KMS-11 (cell line): ENCODE measurements at regions not wholly inside any gene's neighbourhood (a gene's known extent, or its start where the extent isn't known, plus 50 kb on each side); places are given as distances from the start of the nearest gene placed in this dataset.
"Not testable (repeated sequence)": the region's sequence is repeated elsewhere in the genome, so short reads cannot be mapped to it uniquely, and the experiment has no call there.

Source experiments
- H2AFZ ChIP-seq: fragments of 200-600 bp; sonication (generic); 2 replicates; pipeline ENCODE4 v1.6.1; 2016; ENCODE audit warnings: antibody characterized with exemption, mixed run types, low read depth
- H3K27ac ChIP-seq: fragments of 200-600 bp; sonication (generic); 2 replicates; pipeline ENCODE4 v1.6.1; 2016; ENCODE audit warnings: mild to moderate bottlenecking, mixed run types
- H3K27me3 ChIP-seq: fragments of 200-600 bp; sonication (generic); 2 replicates; pipeline ENCODE4 v1.6.1; 2017; ENCODE audit warnings: mild to moderate bottlenecking, low read depth, mixed run types, moderate library complexity; ENCODE audit not compliant: insufficient read depth
- H3K36me3 ChIP-seq: fragments of 200-600 bp; sonication (generic); 2 replicates; pipeline ENCODE4 v1.6.1; 2017; ENCODE audit warnings: mild to moderate bottlenecking, mixed run types; ENCODE audit not compliant: insufficient read depth
- H3K4me1 ChIP-seq: fragments of 200-600 bp; sonication (generic); 2 replicates; pipeline ENCODE4 v1.6.1; 2016; ENCODE audit warnings: mild to moderate bottlenecking, low read depth, mixed run types; ENCODE audit not compliant: poor library complexity, severe bottlenecking
- H3K4me2 ChIP-seq: fragments of 200-600 bp; sonication (generic); 2 replicates; pipeline ENCODE4 v1.7.0; 2016; ENCODE audit warnings: mild to moderate bottlenecking, mixed run types
- H3K4me3 ChIP-seq: fragments of 200-600 bp; sonication (generic); IDR thresholded peaks from 2 replicates; pipeline ENCODE4 v1.6.1; 2017; ENCODE audit warnings: low read depth, low read length, mixed read lengths; ENCODE audit not compliant: insufficient read depth
- H3K79me2 ChIP-seq: fragments of 200-600 bp; sonication (generic); 2 replicates; pipeline ENCODE4 v1.6.1; 2016; ENCODE audit warnings: low read depth, mixed run types; ENCODE audit not compliant: insufficient read depth
- H3K9ac ChIP-seq: fragments of 200-600 bp; sonication (generic); 2 replicates; pipeline ENCODE4 v1.6.1; 2016; ENCODE audit warnings: mild to moderate bottlenecking, mixed run types
- H4K20me1 ChIP-seq: fragments of 200-600 bp; sonication (generic); 2 replicates; pipeline ENCODE4 v1.6.1; 2016; ENCODE audit warnings: mild to moderate bottlenecking, mixed run types; ENCODE audit not compliant: insufficient read depth
- TF ChIP-seq, protein P1 (sequence below): fragments of 200-600 bp; sonication (generic); conservative IDR thresholded peaks from 2 replicates; pipeline ENCODE4 v1.6.1; 2017; ENCODE audit warnings: low read depth, mild to moderate bottlenecking, antibody characterized with exemption, low read length, moderate library complexity, mixed read lengths

DNA sequence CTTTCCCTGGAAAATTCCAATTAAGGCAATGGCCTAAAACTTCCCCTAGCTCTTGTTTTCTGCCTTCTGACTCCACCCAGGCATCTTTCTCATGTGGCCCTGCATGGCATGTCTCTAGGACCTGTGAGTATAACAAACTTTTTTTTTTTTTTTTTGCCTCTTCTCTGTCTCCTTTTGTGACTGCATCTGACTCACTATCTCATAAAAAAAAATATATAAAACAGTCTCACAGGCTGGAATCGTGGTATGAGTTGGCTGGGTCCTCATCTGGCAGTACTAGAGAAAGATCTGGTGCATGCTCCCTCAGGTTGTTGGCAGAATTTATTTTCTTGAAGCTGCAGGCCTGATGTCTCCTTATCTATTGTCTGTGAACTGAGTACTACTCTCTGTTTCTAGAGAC is 313.9 kb downstream of the TECRL start:
- H3K4me3 ChIP-seq = no peak overlapping the region
- no peaks in the 10 kb centered on the region for H3K4me1 ChIP-seq
- H3K27ac ChIP-seq = no peak overlapping the region
- H2AFZ ChIP-seq = no peak overlapping the region
- H4K20me1 ChIP-seq = no peaks in the 10 kb centered on the region
- no peak overlapping the region for H3K9ac ChIP-seq
- no peak overlapping the region for H3K4me2 ChIP-seq
- TF ChIP-seq, protein P1, sequence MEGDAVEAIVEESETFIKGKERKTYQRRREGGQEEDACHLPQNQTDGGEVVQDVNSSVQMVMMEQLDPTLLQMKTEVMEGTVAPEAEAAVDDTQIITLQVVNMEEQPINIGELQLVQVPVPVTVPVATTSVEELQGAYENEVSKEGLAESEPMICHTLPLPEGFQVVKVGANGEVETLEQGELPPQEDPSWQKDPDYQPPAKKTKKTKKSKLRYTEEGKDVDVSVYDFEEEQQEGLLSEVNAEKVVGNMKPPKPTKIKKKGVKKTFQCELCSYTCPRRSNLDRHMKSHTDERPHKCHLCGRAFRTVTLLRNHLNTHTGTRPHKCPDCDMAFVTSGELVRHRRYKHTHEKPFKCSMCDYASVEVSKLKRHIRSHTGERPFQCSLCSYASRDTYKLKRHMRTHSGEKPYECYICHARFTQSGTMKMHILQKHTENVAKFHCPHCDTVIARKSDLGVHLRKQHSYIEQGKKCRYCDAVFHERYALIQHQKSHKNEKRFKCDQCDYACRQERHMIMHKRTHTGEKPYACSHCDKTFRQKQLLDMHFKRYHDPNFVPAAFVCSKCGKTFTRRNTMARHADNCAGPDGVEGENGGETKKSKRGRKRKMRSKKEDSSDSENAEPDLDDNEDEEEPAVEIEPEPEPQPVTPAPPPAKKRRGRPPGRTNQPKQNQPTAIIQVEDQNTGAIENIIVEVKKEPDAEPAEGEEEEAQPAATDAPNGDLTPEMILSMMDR = no peak
- H3K27me3 ChIP-seq = no peaks in the 10 kb centered on the region
- H3K36me3 ChIP-seq = no peaks in the 10 kb centered on the region
- no peaks in the 10 kb centered on the region for H3K79me2 ChIP-seq

GRCh38 chr4:64079316-64079715 is 329.9 kb downstream of the TECRL start:
- Histone ChIP-seq H3K4me1 (no peaks in the 10 kb centered on the region), H3K79me2 (no peaks in the 10 kb centered on the region), H3K4me2 (no peak overlapping the region), H3K27ac (no peak overlapping the region), H3K27me3 (no peaks in the 10 kb centered on the region), H3K36me3 (no peaks in the 10 kb centered on the region), H4K20me1 (no peaks in the 10 kb centered on the region), H3K4me3 (no peak overlapping the region), H3K9ac (no peak overlapping the region), H2AFZ (no peak overlapping the region)
- TF ChIP-seq, protein P1 = no peak

DNA sequence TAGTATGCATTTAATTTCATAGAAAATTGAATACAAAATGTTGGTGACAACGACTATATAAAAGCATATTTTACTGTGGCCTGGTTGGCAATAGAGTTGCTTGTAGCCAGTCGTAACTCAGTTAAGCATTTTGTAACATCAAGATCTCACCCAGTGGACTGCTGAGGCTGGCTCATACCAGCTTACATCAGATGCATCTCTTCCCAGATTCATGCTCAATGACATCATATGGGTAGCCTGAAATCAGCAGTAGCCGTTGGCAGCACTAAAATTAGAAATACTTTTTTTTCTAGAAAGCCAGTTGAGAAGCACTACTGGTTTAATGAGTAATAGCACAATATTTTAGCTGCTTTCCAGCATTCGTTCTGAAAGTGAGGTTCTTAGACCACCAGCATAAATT is 341.2 kb downstream of the TECRL start:
- Histone ChIP-seq H2AFZ (no peak overlapping the region), H3K4me2 (no peak overlapping the region), H3K27ac (no peak overlapping the region), H3K27me3 (no peaks in the 10 kb centered on the region), H3K36me3 (no peaks in the 10 kb centered on the region), H4K20me1 (no peaks in the 10 kb centered on the region), H3K79me2 (no peaks in the 10 kb centered on the region), H3K4me1 (no peaks in the 10 kb centered on the region), H3K4me3 (no peak overlapping the region), H3K9ac (no peak overlapping the region)
- TF ChIP-seq, protein P1 = no peak

- Histone ChIP-seq H2AFZ (no peak overlapping the region), H3K4me1 (no peaks in the 10 kb centered on the region), H3K9ac (no peak overlapping the region), H3K4me2 (no peak overlapping the region), H3K36me3 (no peaks in the 10 kb centered on the region), H4K20me1 (no peaks in the 10 kb centered on the region), H3K4me3 (no peak overlapping the region), H3K79me2 (no peaks in the 10 kb centered on the region), H3K27me3 (no peaks in the 10 kb centered on the region), H3K27ac (no peak overlapping the region)
- TF ChIP-seq, protein P1 = no peak
These were observed 346.3 kb downstream of the TECRL start for GRCh38 chr4:64062991-64063390.

- H4K20me1 ChIP-seq, H3K4me1 ChIP-seq, H3K9ac ChIP-seq, H3K4me2 ChIP-seq, H2AFZ ChIP-seq, H3K36me3 ChIP-seq, H3K79me2 ChIP-seq, H3K27ac ChIP-seq, H3K27me3 ChIP-seq, H3K4me3 ChIP-seq: not testable (repeated sequence)
These were observed 372.2 kb downstream of the TECRL start for GRCh38 chr4:64037033-64037432.
